Stimulated activated CD8-positive, alpha-beta memory T cell treated with anti-CD3 and anti-CD28 coated beads, Interleukin-4, amount 100 ng/mL, for 48 hours (primary cell): ENCODE measurements at regions not wholly inside any gene's neighbourhood (a gene's known extent, or its start where the extent isn't known, plus 50 kb on each side); places are given as distances from the start of the nearest gene placed in this dataset.

Experiments used
- DNase-seq: peaks from one replicate; pipeline ENCODE4 v3.0.0-alpha.2; 2020

DNA sequence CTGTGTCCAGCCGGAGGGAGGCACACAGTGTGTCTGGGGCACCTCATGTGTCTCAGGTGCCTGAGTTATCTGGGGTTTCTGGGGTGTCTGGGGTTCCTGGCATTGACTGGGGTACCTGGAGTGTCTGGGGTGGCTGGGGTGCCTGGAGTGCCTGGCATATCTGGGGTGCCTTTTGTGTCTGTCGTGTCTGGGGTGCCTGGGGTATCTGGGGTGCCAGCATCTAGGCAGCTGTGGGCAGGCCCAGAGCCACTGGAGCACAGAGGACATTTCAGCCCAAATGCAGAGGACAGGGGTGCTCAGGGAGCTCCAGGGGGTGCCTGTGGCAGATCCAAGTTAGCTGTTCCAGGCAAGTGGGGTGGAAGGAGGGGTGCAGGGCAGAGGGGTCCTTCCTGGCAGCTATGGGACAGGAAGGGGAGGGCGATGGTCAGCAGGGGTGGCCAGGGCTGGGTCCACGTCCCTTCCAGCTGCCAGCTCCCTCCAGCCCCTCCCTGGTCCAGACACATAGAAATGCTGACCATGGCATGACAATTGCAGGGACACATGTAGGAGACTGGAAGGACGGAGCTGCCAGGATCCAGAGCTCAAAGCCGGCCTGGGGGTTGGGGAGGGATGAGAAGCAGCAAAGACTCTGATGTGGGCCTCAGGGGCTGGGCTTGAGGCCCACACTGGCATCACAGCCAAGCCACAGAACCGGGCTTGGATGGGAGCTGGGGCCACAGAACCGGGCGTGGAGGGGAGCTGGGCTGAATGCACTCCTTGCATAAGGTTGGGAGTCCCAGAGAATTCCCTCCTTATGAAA lies 133.0 kb downstream of the BRD1 start:
- DNase-seq = no peak

GRCh38 chr22:49693848-49694247 lies 133.8 kb downstream of the BRD1 start:
- DNase-seq = no peak

- DNase-seq = peak; percentile 20
Measured at GRCh38 chr22:49693416-49693815, 134.3 kb downstream of the BRD1 start.

- no peak for DNase-seq
Measured at GRCh38 chr22:49692499-49693225, 135.0 kb downstream of the BRD1 start.

GRCh38 chr22:49691256-49691655 lies 136.4 kb downstream of the BRD1 start:
- no peak for DNase-seq

DNA sequence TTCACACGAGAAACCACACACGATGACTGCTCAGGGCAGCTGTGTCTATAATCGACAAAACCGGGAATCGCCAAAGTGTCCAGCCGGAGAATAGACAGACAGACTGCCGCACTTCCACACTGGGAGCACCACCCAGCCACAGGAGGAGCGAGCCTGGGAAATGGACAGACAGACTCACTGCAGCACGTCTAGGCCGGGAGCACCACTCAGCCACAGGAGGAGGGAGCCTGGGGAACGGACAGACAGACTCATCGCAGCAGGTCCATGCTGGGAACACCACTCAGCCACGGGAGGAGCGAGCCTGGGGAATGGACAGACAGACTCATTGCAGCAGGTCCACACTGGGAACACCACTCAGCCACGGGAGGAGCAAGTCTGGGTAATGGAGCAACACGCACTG lies 137.2 kb downstream of the BRD1 start:
- no peak for DNase-seq

GRCh38 chr22:49689858-49690257 lies 137.8 kb downstream of the BRD1 start:
- no peak for DNase-seq

GRCh38 chr22:49689255-49689770 lies 138.4 kb downstream of the BRD1 start:
- DNase-seq = no peak

- no peak for DNase-seq
Measured at GRCh38 chr22:49688516-49689254, 139.0 kb downstream of the BRD1 start.

DNA sequence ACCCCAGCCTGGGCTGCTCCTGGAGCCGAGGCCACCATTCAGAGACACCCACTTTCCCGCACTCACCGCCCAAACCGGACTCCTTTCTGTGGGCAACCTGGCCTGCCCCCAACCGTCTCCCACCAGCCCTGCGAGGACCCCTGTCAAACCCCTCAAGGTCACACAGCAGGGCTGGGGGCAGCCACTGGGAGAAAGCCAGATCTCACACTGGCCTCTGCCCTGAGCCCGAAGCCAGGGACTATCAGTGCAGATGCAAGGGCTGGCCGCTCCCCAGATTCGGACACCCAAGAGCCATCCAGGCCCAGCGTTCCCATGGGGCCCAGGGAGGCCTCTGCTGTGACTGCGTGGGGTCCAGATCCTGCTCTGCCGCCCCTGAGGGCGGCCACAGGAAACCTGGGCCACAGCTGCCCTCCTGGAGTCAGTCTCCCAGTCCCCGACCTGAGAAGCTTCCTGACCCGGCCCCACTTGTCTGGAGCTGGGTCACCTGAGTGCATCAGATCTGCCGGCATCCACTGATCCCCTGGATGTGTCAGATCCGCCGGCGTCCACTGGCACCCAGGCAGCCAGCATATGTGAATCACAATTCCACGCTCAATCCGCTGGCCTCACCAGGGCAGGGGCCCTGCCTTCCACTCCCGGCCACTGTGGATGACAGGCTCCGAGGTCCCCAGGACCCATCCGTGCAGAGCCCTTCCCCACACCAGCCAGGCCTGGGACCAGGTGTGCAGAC lies 139.7 kb downstream of the BRD1 start:
- DNase-seq = no peak

- no peak for DNase-seq
Measured at GRCh38 chr22:49687333-49687732, 140.3 kb downstream of the BRD1 start.

DNA sequence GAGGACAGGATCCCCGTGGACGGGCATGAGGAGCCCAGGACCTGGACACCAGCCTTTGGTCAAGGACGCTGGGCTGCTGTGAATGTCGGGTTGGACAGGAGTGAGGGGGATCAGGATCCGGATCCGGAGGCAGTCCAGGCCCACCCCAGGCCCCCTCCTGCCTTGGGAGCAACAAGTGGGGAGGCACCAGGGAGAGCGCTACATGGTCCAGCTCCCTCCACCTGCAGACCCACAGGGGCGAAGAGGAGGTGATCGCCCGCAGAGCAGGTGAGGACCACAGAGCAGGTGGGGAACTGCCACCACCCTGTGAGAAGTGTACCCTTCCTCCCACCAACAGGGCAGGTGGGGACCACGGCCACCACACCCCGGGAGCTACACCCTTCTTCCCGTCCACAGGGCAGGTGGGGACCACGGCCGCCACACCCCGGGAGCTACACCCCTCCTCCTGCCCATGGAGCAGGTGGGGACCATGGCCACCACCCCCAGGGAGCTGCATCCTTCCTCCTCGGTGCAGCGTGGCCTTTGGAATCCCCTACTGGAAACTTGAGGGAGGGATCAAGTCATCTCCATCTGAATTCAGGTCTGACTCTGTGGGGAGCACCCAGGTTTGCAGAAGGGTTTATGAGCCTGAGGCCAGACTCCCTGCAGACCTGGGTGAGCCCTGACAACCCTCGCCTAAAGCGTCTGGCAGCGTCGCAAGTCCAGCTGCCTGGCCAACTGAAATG lies 141.0 kb downstream of the BRD1 start:
- no peak for DNase-seq

GRCh38 chr22:49685686-49686085 lies 142.0 kb downstream of the BRD1 start:
- DNase-seq = no peak

DNA sequence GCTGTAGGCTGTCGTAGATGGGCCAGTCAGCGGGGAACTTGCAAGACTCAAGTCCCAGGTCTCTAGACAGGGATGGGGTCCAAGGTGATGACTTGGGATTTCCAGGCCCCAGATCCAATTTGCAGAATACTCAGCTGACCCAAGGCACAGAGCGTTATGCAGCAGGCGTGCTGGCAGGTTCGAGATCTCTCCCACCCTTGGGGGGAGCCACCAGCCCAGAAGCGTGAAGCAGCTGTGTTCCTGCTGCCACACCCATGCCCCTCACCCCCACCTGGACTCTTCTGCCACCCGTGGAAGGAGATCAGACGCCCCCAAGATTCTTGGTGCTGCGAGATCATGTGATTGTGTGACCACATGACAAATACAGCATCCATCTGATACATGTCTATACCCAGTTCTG lies 142.6 kb downstream of the BRD1 start:
- DNase-seq = no peak

DNA sequence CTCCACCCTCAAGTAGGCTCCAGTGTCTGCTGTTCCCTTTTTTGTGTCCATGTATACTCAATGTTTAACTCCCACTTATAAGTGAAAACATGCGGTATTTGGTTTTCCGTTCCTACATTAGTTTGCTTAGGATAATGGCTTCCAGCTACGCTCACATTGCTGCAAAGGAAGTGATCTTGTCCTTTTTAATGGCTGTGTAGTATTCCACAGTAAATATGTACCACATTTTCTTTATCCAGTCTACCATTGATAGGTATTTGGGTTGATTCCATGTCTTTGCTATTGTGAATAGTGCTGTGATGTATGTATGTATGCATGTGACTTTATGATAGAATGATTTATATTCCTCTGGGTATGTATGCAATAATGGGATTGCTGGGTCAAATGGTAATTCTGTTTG lies 144.6 kb downstream of the BRD1 start:
- no peak for DNase-seq

DNA sequence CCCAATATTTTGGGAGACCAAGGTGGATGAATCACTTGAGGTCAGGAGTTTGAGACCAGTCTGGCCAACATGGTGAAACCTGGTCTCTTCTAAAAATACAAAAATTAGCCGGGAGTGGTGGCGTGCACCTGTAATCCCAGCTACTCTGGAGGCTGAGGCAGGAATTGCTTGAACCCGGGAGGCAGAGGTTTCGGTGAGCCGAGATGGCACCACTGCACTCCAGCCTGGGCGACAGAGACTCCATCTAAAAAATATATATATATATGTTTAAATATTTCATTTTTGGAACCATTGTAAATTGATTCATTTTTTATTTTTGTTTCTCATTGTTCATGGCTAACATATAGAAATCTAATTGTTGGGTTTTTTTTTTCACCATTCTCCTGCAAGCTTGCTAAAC lies 146.9 kb downstream of the BRD1 start:
- peak; percentile 4 for DNase-seq

DNA sequence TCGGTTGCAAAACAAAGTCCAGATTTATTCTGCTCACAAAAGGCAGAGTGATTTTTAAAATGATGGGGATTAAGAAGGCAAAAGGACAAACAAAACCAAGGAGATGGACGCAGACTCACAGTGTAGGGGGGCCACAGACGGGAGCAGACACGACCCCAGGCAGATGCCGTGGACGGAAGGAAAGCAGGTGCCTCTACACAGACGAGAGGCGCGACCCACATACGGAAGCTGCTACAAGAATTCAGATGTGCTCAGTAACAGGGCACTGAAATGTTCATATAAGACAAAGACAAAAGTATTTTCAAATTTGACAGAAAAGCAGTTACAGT lies 148.9 kb downstream of the BRD1 start:
- no peak for DNase-seq

DNA sequence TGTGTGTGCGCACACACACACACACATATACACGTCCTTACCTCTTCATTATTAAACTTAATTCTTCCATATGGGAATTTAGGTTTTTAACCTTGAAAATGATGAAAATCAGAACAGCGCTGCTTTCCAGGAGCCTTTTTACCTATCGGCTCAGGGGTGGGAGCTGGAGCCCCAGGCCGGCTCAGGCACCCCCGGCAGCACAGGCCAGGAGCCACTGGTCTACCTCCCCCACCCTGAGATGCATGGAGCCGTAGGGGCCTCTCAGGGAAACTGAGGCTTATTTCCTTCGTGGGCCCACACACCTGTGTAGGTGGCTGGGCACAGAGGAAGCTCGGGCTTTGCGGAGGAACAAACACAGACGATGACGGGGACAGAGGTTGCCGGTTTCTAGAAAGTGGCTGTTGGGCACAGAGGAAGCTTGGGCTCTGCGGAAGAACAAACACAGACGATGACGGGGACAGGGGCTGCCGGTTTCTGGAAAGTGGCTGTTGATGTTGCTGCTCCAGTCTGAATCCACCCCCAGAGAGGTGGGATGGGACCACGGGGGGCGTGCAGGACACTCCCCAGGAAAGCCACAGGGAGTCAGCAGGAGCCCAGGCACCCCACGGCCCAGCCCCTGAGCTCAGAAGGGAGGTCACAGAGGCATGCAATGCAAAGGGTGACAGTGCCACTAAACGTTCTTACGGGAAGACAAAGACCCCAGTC lies 149.4 kb downstream of the BRD1 start:
- DNase-seq = peak; percentile 17

DNA sequence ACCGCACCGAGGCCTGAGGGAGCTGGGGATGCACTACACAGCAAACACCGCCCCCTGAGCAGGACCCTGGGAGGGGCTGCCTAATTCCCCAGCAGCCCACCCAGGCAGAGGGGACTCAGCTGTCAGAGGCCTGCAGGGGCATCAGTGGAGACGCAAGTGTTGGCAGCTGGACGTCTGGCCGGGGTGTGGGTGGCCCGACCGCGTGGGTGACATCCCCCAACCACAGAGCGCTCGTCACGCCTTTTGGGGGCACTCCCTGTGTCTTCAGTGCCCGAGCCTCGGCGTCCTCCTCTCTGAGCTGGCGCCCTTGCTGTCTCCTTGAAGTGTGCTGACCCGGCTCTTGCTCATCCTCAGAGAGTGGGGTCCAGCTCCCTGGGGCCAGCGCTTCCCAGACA lies 150.2 kb downstream of the BRD1 start:
- peak; percentile 4 for DNase-seq

GRCh38 chr22:49676783-49677494 lies 150.7 kb downstream of the BRD1 start:
- peak; percentile 14 for DNase-seq

- peak; percentile 14 for DNase-seq
Measured at GRCh38 chr22:49676230-49676629, 151.4 kb downstream of the BRD1 start.
